ENCODE measurements at regions not wholly inside any gene's neighbourhood (a gene's known extent, or its start where the extent isn't known, plus 50 kb on each side); places are given as distances from the start of the nearest gene placed in this dataset.

DNA sequence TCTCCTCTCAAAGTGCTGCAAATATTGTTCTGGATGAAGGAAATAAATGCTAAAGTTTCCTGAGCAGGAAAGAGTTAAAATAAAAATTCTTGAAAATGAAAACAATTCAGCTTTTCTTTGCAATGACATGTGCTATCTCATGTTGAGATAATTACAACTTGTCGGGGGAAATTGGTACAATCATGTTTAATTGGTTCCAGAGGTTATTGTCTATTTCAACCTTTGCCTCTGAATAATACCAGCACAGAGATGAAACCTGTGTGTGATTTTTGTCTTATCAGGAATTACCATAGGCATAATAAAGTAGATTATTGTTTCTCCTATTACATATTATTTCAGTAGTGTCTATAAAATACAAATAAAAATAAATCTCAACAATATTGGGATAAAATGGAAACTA lies 305.0 kb downstream of the XPNPEP1 start:
- H3T11ph ChIP-seq (ENCODE audit: low read length), result no peak overlapping the region
- H3K27ac ChIP-seq (ENCODE audit: insufficient read length, low read depth, low read length), result no peak overlapping the region
- no peak for DNase-seq
- no peak overlapping the region for H3K4me3 Mint-ChIP-seq
- H2AK5ac ChIP-seq (ENCODE audit: insufficient read length, low read length), result no peak overlapping the region
- no peaks in the 10 kb centered on the region for H3K36me3 Mint-ChIP-seq (ENCODE audit: insufficient read depth in 1 of 3, low read depth in 3 of 3)
- TF ChIP-seq, protein P1, sequence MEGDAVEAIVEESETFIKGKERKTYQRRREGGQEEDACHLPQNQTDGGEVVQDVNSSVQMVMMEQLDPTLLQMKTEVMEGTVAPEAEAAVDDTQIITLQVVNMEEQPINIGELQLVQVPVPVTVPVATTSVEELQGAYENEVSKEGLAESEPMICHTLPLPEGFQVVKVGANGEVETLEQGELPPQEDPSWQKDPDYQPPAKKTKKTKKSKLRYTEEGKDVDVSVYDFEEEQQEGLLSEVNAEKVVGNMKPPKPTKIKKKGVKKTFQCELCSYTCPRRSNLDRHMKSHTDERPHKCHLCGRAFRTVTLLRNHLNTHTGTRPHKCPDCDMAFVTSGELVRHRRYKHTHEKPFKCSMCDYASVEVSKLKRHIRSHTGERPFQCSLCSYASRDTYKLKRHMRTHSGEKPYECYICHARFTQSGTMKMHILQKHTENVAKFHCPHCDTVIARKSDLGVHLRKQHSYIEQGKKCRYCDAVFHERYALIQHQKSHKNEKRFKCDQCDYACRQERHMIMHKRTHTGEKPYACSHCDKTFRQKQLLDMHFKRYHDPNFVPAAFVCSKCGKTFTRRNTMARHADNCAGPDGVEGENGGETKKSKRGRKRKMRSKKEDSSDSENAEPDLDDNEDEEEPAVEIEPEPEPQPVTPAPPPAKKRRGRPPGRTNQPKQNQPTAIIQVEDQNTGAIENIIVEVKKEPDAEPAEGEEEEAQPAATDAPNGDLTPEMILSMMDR (conservative IDR thresholded peaks at IDR 0.05), result no peak
- H3K4ac ChIP-seq (ENCODE audit: low read depth, low read length), result no peak overlapping the region
- H3K27ac Mint-ChIP-seq, result no peak overlapping the region
- no peak overlapping the region for H3K18ac ChIP-seq (ENCODE audit: insufficient read length, low read depth, low read length)
- H3K23me2 ChIP-seq (ENCODE audit: insufficient read length, low read depth, low read length, poor library complexity, severe bottlenecking), result no peaks in the 10 kb centered on the region
- no peak overlapping the region for H2BK120ac ChIP-seq (ENCODE audit: low read depth, low read length, poor library complexity, severe bottlenecking)
- H3K9me3 ChIP-seq (ENCODE audit: control insufficient read depth, low read depth, low read length), result no peaks in the 10 kb centered on the region
- no peaks in the 10 kb centered on the region for H3K79me2 ChIP-seq (ENCODE audit: insufficient read depth, low read length)
- H3K56ac ChIP-seq (ENCODE audit: insufficient read length, low read depth, low read length), result no peak overlapping the region
- no peak overlapping the region for H4K5ac ChIP-seq (ENCODE audit: insufficient read length, low read depth, low read length)
- H3K4me1 ChIP-seq (ENCODE audit: insufficient read depth, low read length), result no peaks in the 10 kb centered on the region
- no peak overlapping the region for H2BK5ac ChIP-seq (ENCODE audit: insufficient read length, low read length)
- no CpG with 5 or more reads among the region's 1 CpG for WGBS (ENCODE audit: extremely low coverage, insufficient read length, low lambda C conversion rate)
- H4K20me1 ChIP-seq (ENCODE audit: control insufficient read depth, insufficient read depth, insufficient read length), result no peaks in the 10 kb centered on the region
- no peak overlapping the region for H2BK15ac ChIP-seq (ENCODE audit: low read depth, low read length)
- H3K79me1 ChIP-seq (ENCODE audit: insufficient read depth, low read depth, low read length, poor library complexity, severe bottlenecking), result no peaks in the 10 kb centered on the region
- H3K27me3 Mint-ChIP-seq (ENCODE audit: low read depth), result peaks cover 3% of the 10 kb centered on the region; the same call in 1 of the 2 replicates
- no peak overlapping the region for H4K8ac ChIP-seq (replicated peaks; ENCODE audit: insufficient read length, low read depth, low read length)
- no peak overlapping the region for H3K14ac ChIP-seq (ENCODE audit: insufficient read depth, low read length)
- no peak overlapping the region for H3K23ac ChIP-seq (ENCODE audit: insufficient read length, low read depth, low read length)
- no peak overlapping the region for H2BK12ac ChIP-seq (ENCODE audit: insufficient read length, low read depth, low read length)
- H2AFZ ChIP-seq (ENCODE audit: low read length), result no peak overlapping the region
- H3K4me1 Mint-ChIP-seq, result no peaks in the 10 kb centered on the region
- no peak overlapping the region for H3K9ac ChIP-seq (ENCODE audit: extremely low read depth, insufficient read length, low read length)
- no peak overlapping the region for H2BK20ac ChIP-seq (ENCODE audit: low read depth, low read length, poor library complexity, severe bottlenecking)
- H4K91ac ChIP-seq (ENCODE audit: insufficient read length, low read depth, low read length), result no peak overlapping the region
- H3K9me3 Mint-ChIP-seq, result peaks cover 1 to 5% of the 10 kb centered on the region in 2 experiments; a peak in 2 of 5 replicates
- no peaks in the 10 kb centered on the region for H3K27me3 ChIP-seq (ENCODE audit: insufficient read depth, low read length)
- H3K4me2 ChIP-seq (ENCODE audit: insufficient read depth, insufficient read length, low read length), result no peak overlapping the region

Measured in H9 (cell line).